Left ventricle myocardium inferior (tissue), 1 donor: ENCODE measurements at regions not wholly inside any gene's neighbourhood (a gene's known extent, or its start where the extent isn't known, plus 50 kb on each side); places are given as distances from the start of the nearest gene placed in this dataset.

ENCODE experiments used
- DNase-seq: peaks from one replicate; pipeline ENCODE4 v3.0.0-alpha.2; 2020
- H3K27ac ChIP-seq: fragments of 200-600 bp; replicated peaks from 2 replicates; pipeline ENCODE4 v1.8.0; 2021
- H3K27me3 ChIP-seq: fragments of 200-600 bp; 2 replicates; pipeline ENCODE4 v1.8.0; 2021; ENCODE audit warnings: low read depth
- H3K36me3 ChIP-seq: fragments of 200-600 bp; 2 replicates; pipeline ENCODE4 v1.8.0; 2021
- H3K4me1 ChIP-seq: fragments of 200-600 bp; 2 replicates; pipeline ENCODE4 v1.8.0; 2021
- H3K4me3 ChIP-seq: fragments of 200-600 bp; 2 replicates; pipeline ENCODE4 v1.8.0; 2021; ENCODE audit warnings: mild to moderate bottlenecking, moderate library complexity
- H3K9me3 ChIP-seq: fragments of 200-600 bp; replicated peaks from 2 replicates; pipeline ENCODE4 v1.8.0; 2021
- intact Hi-C: fragments of 100-400 bp; cut with micrococcal nuclease; formaldehyde crosslinking; loops from one replicate; pipeline ENCODE4 v1.11.0; 2022
- TF ChIP-seq, protein P1 (sequence below): fragments of 200-600 bp; IDR thresholded peaks from 2 replicates; pipeline ENCODE4 v1.8.0; 2021; ENCODE audit warnings: antibody characterized with exemption, mild to moderate bottlenecking, borderline replicate concordance
- donor health status: DM: no; HTN: yes; CAD: no; lungs with severe emphysema.

DNA sequence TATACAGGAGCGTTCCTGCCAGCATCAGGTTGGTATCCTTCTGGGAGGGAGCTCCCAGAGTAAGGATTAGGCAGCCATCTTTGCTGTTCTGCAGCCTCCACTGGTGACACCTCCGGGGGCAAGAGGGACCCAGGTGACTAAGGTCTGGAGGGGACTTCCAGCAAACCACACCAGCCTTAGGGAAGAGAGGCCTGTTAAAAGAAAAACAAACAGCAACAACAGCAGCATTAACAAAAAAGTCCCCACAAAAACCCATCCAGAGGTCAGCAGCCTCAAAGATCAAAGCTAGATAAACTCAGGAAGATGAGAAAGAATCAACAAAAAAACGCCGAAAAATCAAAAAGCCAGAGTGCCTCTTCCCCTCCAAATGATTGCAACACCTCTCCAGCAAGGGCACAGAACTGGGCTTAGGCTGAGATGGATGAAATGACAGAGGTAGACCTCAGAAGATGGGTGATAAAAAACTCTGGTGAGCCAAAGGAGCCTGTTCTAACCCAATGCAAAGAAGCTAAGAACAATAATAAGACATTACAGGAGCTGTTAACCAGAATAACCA lies 388.2 kb downstream of the SPATA31D1 start:
- Histone ChIP-seq H3K27me3 (no peaks in the 10 kb centered on the region), H3K36me3 (no peaks in the 10 kb centered on the region), H3K9me3 (peaks cover 13% of the 10 kb centered on the region), H3K4me1 (no peaks in the 10 kb centered on the region), H3K27ac (no peak overlapping the region), H3K4me3 (no peak overlapping the region)
- intact Hi-C loops: no loop called here
- TF ChIP-seq, protein P1, sequence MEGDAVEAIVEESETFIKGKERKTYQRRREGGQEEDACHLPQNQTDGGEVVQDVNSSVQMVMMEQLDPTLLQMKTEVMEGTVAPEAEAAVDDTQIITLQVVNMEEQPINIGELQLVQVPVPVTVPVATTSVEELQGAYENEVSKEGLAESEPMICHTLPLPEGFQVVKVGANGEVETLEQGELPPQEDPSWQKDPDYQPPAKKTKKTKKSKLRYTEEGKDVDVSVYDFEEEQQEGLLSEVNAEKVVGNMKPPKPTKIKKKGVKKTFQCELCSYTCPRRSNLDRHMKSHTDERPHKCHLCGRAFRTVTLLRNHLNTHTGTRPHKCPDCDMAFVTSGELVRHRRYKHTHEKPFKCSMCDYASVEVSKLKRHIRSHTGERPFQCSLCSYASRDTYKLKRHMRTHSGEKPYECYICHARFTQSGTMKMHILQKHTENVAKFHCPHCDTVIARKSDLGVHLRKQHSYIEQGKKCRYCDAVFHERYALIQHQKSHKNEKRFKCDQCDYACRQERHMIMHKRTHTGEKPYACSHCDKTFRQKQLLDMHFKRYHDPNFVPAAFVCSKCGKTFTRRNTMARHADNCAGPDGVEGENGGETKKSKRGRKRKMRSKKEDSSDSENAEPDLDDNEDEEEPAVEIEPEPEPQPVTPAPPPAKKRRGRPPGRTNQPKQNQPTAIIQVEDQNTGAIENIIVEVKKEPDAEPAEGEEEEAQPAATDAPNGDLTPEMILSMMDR: no peak
- no peak for DNase-seq

DNA sequence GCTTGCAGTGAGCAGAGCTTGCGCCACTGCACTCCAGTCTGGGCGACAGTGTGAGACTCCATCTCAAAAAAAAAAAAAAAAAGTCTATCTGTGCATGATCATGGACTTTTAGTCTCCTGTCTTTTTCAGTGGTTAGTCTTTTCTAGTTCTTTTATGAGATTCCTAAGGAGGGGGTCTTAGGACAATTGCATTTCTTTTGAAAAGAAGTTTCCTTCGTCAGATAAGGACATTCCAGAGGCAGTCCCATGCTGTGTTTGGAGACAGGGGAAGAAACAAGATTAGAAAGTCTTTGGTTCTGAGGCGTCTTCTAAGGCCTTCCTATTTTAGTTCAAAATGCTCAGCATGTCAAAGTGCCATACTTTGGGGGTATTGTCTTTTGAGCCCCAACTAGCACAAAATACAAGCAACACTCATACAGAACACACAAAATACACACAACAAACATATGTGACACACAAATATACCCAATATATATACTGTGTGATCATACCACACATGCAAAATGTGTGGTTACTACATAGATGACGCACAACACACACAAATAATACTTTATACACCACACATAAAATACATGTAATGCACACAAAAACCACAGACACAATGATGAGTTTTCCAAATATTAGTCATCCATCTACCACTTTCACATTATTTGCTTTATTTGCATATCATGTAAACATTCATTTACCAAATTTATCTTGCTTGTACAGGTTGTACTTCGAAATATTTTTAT lies 394.5 kb downstream of the SPATA31D1 start:
- intact Hi-C loops: no loop called here
- Histone ChIP-seq H3K4me3 (no peak overlapping the region), H3K9me3 (peaks cover 21% of the 10 kb centered on the region), H3K4me1 (no peaks in the 10 kb centered on the region), H3K36me3 (no peaks in the 10 kb centered on the region), H3K27ac (no peak overlapping the region), H3K27me3 (no peaks in the 10 kb centered on the region)
- no peak for DNase-seq
- TF ChIP-seq, protein P1: no peak

DNA sequence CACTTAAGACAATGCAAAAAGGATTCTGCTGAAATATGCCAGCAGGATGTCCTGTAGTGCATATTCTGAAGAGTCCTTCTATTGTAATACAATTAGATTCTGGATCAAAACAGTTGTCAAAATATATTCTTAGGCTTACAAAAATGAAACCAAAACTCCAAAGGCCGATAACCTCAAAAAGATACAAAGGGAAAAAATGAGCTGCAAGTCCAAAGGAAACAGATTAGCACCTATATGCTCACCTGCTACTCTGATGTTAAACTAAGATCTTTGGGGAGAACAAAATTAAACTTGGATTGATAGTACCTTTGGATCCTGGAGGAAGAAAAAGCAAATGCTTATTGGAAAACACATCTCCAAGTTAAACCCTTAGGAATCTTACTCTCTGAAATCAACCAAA lies 397.1 kb downstream of the SPATA31D1 start:
- no peak overlapping the region for H3K4me3 ChIP-seq
- H3K4me1 ChIP-seq: no peaks in the 10 kb centered on the region
- H3K36me3 ChIP-seq: no peaks in the 10 kb centered on the region
- H3K27ac ChIP-seq: no peak overlapping the region
- DNase-seq: no peak
- intact Hi-C loops: no loop called here
- TF ChIP-seq, protein P1: no peak
- H3K9me3 ChIP-seq: peaks cover 30% of the 10 kb centered on the region
- H3K27me3 ChIP-seq: no peaks in the 10 kb centered on the region

DNA sequence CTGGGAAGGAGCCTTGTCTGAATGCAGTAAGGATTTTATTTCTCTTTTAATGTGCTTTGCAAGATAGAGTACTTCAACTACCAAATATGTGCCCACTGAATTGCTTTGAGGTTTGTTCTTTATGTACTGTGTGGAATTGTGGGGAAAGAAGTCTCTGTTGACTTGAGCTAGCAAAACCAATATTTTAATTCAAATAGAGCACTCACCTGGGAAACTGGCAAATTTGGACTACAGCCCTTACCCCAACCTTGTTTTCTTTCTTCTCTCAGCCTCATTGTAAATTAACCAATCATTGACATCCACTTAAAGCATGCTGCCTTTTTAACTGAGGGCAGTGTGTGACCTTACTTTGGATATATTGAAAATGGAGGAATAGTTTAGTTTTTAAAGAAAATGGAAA lies 409.0 kb downstream of the SPATA31D1 start:
- H3K27me3 ChIP-seq: no peaks in the 10 kb centered on the region
- no peak overlapping the region for H3K4me3 ChIP-seq
- no peak overlapping the region for H3K27ac ChIP-seq
- no peaks in the 10 kb centered on the region for H3K36me3 ChIP-seq
- TF ChIP-seq, protein P1: no peak
- no peak for DNase-seq
- H3K4me1 ChIP-seq: no peaks in the 10 kb centered on the region
- intact Hi-C loops: no loop called here
- no peaks in the 10 kb centered on the region for H3K9me3 ChIP-seq

DNA sequence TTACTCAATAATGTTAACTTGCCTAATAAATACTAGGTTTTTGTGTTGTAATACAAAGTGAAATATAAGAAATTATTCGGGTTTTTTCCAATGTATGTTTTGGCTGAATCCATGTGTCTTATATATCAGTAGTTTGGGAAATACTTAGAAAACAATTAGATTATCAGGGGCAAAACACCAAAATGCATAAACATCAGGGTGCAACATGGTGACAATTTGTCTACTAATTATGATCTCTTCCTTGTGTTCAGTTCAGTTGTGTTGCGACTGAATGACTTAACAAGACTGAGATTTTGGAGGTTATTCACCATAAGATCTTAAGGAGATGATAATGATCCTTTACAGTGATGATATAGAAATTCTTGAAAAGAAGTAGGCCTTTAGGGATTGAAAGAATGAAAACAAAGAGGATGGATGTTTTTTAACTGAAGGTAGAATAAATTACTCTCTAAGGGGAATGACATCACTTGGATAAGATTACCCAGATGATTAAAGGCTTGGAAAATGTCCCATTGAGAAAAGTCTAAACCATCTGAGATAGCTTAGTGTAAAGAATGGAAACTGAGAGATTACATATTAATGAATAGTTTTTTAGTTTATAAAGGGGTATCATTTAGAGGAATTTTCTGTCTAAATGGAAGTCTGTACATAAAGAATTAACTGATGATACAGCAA lies 415.8 kb downstream of the SPATA31D1 start:
- DNase-seq: no peak
- TF ChIP-seq, protein P1: no peak
- H3K9me3 ChIP-seq: no peaks in the 10 kb centered on the region
- H3K4me1 ChIP-seq: no peaks in the 10 kb centered on the region
- no peaks in the 10 kb centered on the region for H3K36me3 ChIP-seq
- no peak overlapping the region for H3K4me3 ChIP-seq
- H3K27me3 ChIP-seq: no peaks in the 10 kb centered on the region
- intact Hi-C loops: no loop called here
- no peak overlapping the region for H3K27ac ChIP-seq
